ENCODE measurements at regions not wholly inside any gene's neighbourhood (a gene's known extent, or its start where the extent isn't known, plus 50 kb on each side); places are given as distances from the start of the nearest gene placed in this dataset.

DNA sequence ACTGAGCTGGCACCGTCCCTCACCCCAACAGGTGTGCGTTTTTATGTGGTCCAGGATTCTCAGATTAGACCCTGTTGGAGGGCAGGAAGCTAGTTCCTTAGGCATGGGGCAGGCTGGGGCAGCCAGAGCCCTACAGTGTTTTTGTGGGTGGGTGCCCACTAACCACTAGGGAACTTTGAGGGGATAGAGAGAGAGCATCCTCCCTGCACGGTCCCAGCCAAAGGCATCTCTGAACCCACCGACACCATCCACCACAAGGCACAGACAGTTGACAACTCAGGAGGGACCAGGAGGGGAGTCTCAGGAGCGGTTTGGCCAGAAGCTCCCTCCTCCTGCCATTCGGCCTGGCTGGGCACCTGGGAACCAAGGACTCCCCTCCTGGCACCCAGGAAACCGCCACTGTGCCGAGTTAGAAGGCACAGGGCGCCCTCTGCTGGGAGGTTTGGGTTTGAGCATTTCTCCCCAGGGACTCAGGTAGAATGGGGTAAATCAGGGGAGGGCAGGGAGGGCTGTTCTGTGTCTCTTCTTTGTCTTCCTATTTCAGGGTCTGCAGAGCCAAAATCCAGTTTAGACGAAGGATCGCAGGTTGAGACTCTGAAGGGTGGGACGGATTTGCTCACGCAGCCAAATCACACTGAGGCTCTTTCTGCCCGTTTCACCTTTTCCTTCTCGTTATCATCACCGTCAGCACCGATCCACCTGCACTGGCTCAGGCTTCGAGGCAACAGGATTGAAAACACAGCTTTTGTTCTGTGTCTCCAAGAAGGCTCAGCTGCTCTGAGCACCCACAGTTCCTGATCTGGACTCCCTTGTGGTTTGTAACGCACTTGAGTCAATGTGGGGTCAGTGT is 84.8 kb upstream of the COL13A1 start:
- DNase-seq (ENCODE audit: low spot score) = peak; percentile 40

DNA sequence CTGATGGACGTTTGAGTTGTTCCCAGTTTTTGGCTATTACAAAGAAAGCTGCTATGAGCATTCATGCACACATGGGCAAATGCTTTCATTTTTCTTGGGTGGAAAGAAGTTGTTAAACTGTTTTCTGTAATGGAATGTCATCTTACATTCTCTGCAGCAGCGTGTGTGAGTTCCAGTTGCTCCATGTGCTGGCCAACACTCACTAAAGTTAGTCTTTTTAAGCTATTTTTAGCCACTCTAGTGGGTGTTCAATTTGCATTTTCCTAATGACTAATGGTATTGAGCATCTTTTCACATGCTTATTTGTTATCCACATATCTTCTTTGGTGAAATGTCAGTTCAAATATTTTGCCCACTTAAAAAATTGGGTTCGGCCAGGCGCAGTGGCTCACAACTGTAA is 82.8 kb upstream of the COL13A1 start:
- no peak for DNase-seq (ENCODE audit: low spot score)

- DNase-seq (ENCODE audit: low spot score) = no peak
Observed at GRCh38 chr10:69721690-69722310, 79.9 kb upstream of the COL13A1 start.

DNA sequence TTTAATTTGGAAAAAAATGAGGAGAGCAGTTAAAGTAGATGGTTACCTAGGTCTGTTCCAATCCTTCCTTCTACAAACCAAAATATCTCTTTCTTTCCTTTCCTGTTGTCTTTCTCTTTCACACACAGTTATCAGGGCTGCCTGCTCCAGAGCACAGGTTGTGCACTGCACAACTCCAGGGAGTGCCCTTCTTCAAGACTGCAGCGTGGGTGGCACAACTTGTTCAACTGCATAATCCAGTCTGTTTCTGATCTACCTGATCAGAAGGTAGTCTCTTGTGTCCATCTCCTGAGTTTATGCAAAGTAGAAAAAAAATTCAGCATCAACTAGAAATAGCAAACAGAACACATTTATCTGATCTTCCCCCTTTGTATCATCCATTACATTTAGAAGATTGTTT is 78.1 kb upstream of the COL13A1 start:
- no peak for DNase-seq (ENCODE audit: low spot score)

DNA sequence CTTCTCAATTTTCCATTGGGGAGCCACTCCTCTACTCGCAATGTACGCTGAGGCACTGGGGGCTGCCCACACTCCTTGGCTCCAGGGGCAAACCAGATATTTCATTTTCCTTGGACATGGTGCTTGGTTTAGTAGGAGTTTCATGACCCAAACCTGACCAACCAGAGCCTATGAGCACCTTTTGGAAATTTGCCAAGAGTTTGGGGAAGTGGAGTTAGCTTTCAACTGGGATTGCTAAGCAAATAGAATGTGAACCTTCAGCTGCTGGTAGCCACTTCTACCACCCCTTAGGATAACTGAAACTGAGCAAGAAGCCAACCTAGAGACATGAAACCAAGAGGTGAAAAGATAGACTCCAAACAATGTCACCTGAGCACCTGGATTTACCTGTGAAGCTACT is 74.9 kb upstream of the COL13A1 start:
- DNase-seq (ENCODE audit: low spot score) = no peak

DNA sequence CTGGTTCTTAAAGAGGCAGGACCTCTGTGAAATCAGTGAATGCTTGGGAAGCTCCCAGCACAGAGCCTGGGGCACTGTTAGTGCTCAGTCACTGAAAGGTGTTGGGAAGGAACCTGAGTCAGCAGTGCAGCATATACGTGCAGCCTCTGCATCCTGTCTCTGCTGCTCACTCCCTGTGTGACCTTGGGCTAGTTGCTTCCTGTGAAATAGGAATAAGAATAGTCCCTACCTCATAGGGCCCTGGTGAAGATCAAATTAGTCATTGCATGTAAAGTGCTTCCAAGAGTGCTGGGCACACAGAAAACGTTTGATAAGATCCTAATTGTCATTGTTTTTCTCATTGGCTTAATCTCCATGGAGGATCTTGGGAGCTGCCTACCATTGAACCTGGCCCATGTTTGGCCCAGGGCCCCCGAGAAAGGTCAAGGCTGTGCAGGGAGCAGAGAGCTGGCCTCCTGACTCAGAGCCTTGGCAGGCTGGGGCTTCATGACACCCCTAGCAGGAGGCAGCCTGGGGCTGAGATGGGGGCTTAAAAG is 73.3 kb upstream of the COL13A1 start:
- no peak for DNase-seq (ENCODE audit: low spot score)

- no peak for DNase-seq (ENCODE audit: low spot score)
Observed at GRCh38 chr10:69729326-69730048, 72.2 kb upstream of the COL13A1 start.

DNA sequence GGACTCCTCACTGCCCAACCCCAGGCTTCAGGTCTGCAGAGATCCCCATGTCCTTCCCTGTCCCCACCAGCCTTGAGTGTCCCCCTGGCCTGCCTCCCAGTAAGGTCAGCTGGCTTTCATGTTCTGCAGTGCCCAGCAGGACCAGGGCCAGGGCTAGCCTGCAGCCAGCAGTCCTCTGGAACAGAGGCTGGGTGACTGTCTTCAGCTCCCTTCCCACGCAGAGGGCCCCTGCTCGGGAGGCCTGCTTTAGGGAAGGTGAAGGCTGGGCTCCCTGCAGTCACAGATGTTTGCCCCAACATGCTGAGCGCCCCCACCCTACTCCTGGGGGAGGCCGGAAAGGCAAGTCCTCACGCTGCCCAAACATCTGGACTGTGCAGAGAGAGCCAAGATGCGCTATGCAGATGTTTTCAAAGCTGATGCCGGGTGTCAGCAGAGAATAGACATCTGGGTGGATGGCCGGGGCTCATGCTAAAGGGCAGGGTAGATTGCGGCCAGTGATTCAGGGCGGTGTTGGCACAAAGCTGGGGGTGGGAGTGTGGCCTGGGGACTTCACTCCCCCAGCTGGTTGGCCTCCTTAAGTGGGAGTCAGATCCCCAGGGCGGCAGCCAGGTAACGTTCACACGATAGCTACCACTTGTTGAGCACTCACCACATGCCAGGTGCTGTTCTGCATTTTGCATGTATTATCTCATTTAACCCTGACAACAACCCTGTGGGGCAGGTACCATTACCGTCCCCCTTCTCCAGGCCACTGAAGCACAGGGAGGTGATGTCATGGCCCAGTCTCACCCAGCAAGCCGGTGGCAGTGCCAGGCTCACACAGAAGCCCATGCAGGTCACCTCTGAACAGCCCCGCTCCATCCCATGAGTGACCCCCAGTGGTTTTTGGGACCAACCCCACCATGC is 71.2 kb upstream of the COL13A1 start:
- no peak for DNase-seq (ENCODE audit: low spot score)

DNA sequence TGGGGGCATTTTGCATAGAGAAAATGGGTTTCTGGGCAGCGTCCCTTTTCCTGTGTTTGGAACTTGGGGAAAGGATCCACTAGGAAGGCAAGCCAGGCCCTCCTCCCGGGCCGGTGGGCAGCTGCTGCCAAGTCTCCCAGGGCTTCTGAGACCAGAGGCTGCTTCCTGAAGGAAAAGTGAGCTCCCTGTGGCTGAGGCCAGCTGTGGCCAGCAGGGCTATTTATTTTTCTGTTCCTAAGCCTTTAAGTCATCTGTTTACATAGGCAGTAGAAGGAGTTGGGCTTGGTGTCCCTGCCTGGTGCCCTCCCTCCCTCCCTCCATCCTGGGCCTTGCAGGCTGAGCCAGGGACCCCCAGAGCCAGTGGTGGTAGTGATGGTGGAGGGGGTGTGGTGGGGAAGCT is 70.5 kb upstream of the COL13A1 start:
- no peak for DNase-seq (ENCODE audit: low spot score)

- no peak for DNase-seq (ENCODE audit: low spot score)
Observed at GRCh38 chr10:69731698-69732097, 70.0 kb upstream of the COL13A1 start.

GRCh38 chr10:69732147-69732825 is 69.4 kb upstream of the COL13A1 start:
- DNase-seq (ENCODE audit: low spot score) = no peak

- DNase-seq (ENCODE audit: low spot score) = no peak
Observed at GRCh38 chr10:69732826-69733150, 68.9 kb upstream of the COL13A1 start.

- no peak for DNase-seq (ENCODE audit: low spot score)
Observed at GRCh38 chr10:69733791-69734261, 67.9 kb upstream of the COL13A1 start.

DNA sequence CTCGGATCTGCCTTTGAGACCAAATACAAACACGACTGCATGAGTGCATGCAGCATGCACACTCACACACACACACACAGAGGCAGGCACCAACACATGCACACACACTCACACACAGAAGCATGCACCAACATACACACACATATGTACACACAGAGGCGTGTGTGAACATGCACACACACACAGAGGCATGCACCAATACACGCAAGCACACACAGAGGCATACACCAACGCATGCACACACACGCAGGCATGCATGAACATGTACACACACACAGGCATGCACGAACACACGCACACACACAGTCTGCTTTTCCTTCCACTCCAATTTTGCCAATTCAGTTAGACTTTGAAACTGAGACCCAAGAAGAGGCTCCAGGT is 67.3 kb upstream of the COL13A1 start:
- DNase-seq (ENCODE audit: low spot score) = no peak

- DNase-seq (ENCODE audit: low spot score) = no peak
Observed at GRCh38 chr10:69734797-69735468, 66.8 kb upstream of the COL13A1 start.

DNA sequence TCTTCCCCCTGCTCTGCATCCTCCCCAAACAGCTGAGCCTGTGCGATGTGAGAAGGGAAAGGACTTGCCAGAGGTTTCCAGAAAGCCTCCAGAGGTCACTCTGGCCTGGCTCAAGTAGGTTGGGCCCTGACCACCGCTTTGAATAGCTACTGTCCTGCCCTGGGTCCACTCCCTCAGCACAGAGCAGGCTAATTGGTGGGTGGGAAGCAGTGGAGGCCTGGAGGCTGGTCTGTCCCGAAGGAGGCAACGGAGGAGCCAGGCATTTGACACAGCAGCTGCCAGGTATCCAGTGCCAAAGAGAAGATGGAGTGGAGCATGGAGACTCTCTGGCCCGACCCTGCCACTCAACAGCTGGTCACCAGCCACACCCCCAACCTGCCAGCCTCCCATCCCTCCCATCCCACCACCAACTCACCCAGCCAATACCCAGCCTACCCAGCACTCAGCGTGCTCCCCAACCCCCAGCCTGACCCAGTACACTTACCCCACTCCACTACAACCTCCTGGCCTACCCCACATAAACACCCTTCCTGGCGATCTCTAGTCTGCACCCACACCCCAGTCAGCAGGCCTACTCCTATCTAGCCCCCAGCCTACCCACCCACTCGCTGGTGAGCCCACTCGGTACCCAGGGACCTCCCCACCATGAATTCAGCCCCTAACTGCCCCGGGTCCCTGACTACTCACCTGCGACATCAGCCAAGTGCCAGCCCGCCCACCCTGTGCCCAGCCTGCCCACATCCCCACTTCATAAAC is 64.6 kb upstream of the COL13A1 start:
- no peak for DNase-seq (ENCODE audit: low spot score)

- no peak for DNase-seq (ENCODE audit: low spot score)
Observed at GRCh38 chr10:69738071-69738470, 63.6 kb upstream of the COL13A1 start.

GRCh38 chr10:69738858-69739435 is 62.8 kb upstream of the COL13A1 start:
- DNase-seq (ENCODE audit: low spot score) = no peak

DNA sequence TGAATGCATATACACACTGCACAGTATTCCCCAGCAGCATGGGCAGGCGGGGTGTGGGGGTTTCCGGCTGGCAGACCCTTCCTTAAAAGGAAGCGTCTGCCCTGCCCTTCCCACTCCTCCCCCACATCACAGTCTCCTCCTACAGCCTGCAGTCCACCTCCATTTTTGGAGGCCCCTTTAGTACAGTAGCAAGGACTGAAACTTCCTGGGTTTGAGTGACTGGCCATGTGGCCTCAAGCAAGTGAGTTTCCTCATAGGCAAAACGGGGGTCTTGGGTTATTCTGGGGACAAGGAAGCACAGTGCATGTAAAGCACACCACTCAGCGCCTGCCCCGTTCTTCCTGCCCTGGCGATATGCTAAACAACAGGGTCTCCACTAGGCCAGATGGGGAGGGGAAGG is 62.1 kb upstream of the COL13A1 start:
- DNase-seq (ENCODE audit: low spot score) = no peak

DNA sequence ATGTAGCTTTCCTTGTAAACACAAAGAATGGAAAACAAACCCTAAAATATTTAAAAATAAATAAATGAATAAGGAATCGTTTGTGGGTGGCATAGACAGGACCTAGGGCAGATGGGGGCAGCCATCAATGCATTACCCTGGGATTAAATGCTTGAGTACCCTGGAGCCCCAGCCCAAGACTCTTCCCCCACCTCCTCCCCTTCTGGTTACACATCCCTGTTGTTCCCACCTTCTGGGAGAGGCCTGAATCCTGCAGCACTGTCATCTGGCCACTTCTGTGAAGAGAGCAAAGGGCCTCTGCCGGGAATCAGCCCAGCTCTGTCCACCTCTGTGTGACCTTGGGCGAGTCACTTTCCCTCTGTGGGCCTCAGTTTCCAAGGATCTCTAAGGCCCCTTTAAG is 61.6 kb upstream of the COL13A1 start:
- DNase-seq (ENCODE audit: low spot score) = no peak
